OCI-LY3 (cell line): ENCODE measurements at regions not wholly inside any gene's neighbourhood (a gene's known extent, or its start where the extent isn't known, plus 50 kb on each side); places are given as distances from the start of the nearest gene placed in this dataset.
A peak's percentile ranks its signal among the peaks of the same experiment; 100 is the strongest.

ENCODE experiments used
- H2AFZ ChIP-seq: fragments of 200-600, 300-600 bp; shearing (Covaris generic); 2 replicates; pipeline ENCODE4 v1.6.0; 2014; ENCODE audit warnings: antibody characterized with exemption, low read depth, low read length
- H3K27ac ChIP-seq: fragments of 200-600, 300-600 bp; sonication (generic); 2 replicates; pipeline ENCODE4 v1.5.1; 2014; ENCODE audit warnings: mild to moderate bottlenecking, low read length, moderate library complexity, mixed read lengths
- H3K27me3 ChIP-seq: fragments of 200-600, 300-600 bp; sonication (generic); 2 replicates; pipeline ENCODE4 v1.6.1; 2014; ENCODE audit warnings: low read depth, low read length, mixed read lengths
- H3K36me3 ChIP-seq: fragments of 200-600, 300-600 bp; sonication (generic); replicated peaks from 2 replicates; pipeline ENCODE3; 2014; ENCODE audit warnings: low read depth, low read length, mixed read lengths
- H3K4me1 ChIP-seq: fragments of 300-600, 200-600 bp; sonication (generic); 2 replicates; pipeline ENCODE4 v1.6.1; 2014; ENCODE audit warnings: low read length, mixed read lengths
- H3K4me2 ChIP-seq: fragments of 200-600, 300-600 bp; sonication (generic); 2 replicates; pipeline ENCODE4 v1.6.1; 2014; ENCODE audit warnings: low read length, mixed read lengths
- H3K4me3 ChIP-seq: fragments of 300-600, 200-600 bp; sonication (generic); 2 replicates; pipeline ENCODE4 v1.5.1; 2014; ENCODE audit warnings: antibody characterized with exemption, mild to moderate bottlenecking, low read length, moderate library complexity
- H3K79me2 ChIP-seq: fragments of 300-600, 200-600 bp; shearing (Covaris generic); 2 replicates; pipeline ENCODE4 v1.6.1; 2014; ENCODE audit warnings: mild to moderate bottlenecking, low read length, mixed read lengths
- H3K9ac ChIP-seq: fragments of 300-600, 200-600 bp; shearing (Covaris generic); 2 replicates; pipeline ENCODE4 v1.6.0; 2014; ENCODE audit warnings: mild to moderate bottlenecking, low read length, moderate library complexity
- H3K9me3 ChIP-seq: fragments of 200-600, 300-600 bp; shearing (Covaris generic); 2 replicates; pipeline ENCODE4 v1.6.1; 2014; ENCODE audit warnings: low read length, mixed read lengths; ENCODE audit not compliant: insufficient read depth
- H4K20me1 ChIP-seq: fragments of 200-600, 300-600 bp; sonication (generic); 2 replicates; pipeline ENCODE4 v1.6.1; 2016; ENCODE audit warnings: low read length, mixed read lengths; ENCODE audit not compliant: insufficient read depth
- CTCF ChIP-seq: fragments of 200-600, 300-600 bp; sonication (generic); IDR thresholded peaks from 2 replicates; pipeline ENCODE4 v1.5.1; 2014; ENCODE audit warnings: antibody characterized with exemption, low read length, low read depth
- EZH2phosphoT487 ChIP-seq: fragments of 200-600 bp; shearing (Covaris generic); IDR thresholded peaks from 2 replicates; pipeline ENCODE4 v1.6.1; 2018; ENCODE audit warnings: antibody characterized with exemption, mixed run types, low read depth

GRCh38 chr13:50101590-50101989 lies 86.3 kb downstream of the KCNRG start:
- peaks cover 9% of the 10 kb centered on the region; the same call in 1 of the 2 replicates for H3K79me2 ChIP-seq
- H3K4me3 ChIP-seq, result no peak overlapping the region
- TF ChIP-seq CTCF (no peak), EZH2phosphoT487 (no peak)
- peaks cover 11% of the 10 kb centered on the region for H3K4me1 ChIP-seq
- H3K27me3 ChIP-seq, result no peaks in the 10 kb centered on the region
- peaks cover 18% of the 10 kb centered on the region for H3K9me3 ChIP-seq
- H3K27ac ChIP-seq, result no peak overlapping the region
- peaks cover 37% of the 10 kb centered on the region for H3K36me3 ChIP-seq
- peaks cover 19% of the 10 kb centered on the region for H4K20me1 ChIP-seq
- no peak overlapping the region for H2AFZ ChIP-seq
- no peak overlapping the region for H3K9ac ChIP-seq
- H3K4me2 ChIP-seq, result no peak overlapping the region

DNA sequence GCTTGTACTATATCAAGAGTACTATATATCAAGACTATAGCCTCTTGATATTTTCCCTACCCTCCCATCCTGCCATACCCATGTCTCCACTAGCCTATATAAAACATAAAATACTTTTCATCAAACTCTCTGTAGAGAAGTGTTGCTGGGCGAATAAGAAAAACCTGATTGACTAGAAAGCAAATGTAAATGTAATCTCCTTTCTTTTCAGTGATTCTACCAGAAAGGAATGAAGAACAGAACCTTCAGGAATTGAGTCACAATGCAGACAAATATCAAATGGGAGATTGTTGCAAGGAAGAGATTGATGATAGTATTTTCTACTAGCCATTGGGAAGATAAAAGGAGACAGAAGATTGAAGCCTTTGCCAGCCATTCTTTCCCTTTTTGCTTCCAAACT lies 89.2 kb downstream of the KCNRG start:
- peaks cover 10% of the 10 kb centered on the region; the same call in 1 of the 2 replicates for H3K79me2 ChIP-seq
- no peak overlapping the region for H3K4me2 ChIP-seq
- H3K27ac ChIP-seq, result no peak overlapping the region

GRCh38 chr13:50106559-50106958 lies 91.3 kb downstream of the KCNRG start:
- Histone ChIP-seq H3K4me3 (peak overlapping the region; percentile 56), H3K27ac (peak overlapping the region; percentile 49), H3K36me3 (peaks cover 7% of the 10 kb centered on the region), H4K20me1 (peaks cover 30% of the 10 kb centered on the region), H3K27me3 (no peaks in the 10 kb centered on the region), H3K79me2 (peaks cover 4% of the 10 kb centered on the region; the same call in 1 of the 2 replicates), H2AFZ (no peak overlapping the region), H3K9ac (no peak overlapping the region), H3K4me2 (peak overlapping the region; percentile 72), H3K4me1 (peaks cover 24% of the 10 kb centered on the region), H3K9me3 (no peaks in the 10 kb centered on the region)
- TF ChIP-seq EZH2phosphoT487 (no peak), CTCF (no peak)

More for the DNA sequence above, 89.2 kb downstream of the KCNRG start:
- no peak for TF ChIP-seq CTCF
- Histone ChIP-seq H2AFZ (no peak overlapping the region), H3K36me3 (peaks cover 9% of the 10 kb centered on the region), H3K4me1 (peaks cover 24% of the 10 kb centered on the region), H3K4me3 (no peak overlapping the region), H3K9ac (no peak overlapping the region), H3K9me3 (no peaks in the 10 kb centered on the region), H4K20me1 (peaks cover 30% of the 10 kb centered on the region), H3K27me3 (no peaks in the 10 kb centered on the region)

GRCh38 chr13:50107205-50107604 lies 92.0 kb downstream of the KCNRG start:
- peaks cover 24% of the 10 kb centered on the region for H3K4me1 ChIP-seq
- no peak overlapping the region for H2AFZ ChIP-seq
- H3K27ac ChIP-seq, result peak overlapping the region; percentile 49
- no peak overlapping the region for H3K9ac ChIP-seq
- peaks cover 30% of the 10 kb centered on the region for H4K20me1 ChIP-seq
- no peak for TF ChIP-seq CTCF
- no peak for TF ChIP-seq EZH2phosphoT487
- H3K27me3 ChIP-seq, result no peaks in the 10 kb centered on the region
- H3K4me2 ChIP-seq, result peak overlapping the region; percentile 72
- H3K79me2 ChIP-seq, result peaks cover 4% of the 10 kb centered on the region; the same call in 1 of the 2 replicates
- peak overlapping the region; percentile 56 for H3K4me3 ChIP-seq
- H3K9me3 ChIP-seq, result no peaks in the 10 kb centered on the region
- peaks cover 7% of the 10 kb centered on the region for H3K36me3 ChIP-seq
